H9 (cell line): ENCODE measurements at regions not wholly inside any gene's neighbourhood (a gene's known extent, or its start where the extent isn't known, plus 50 kb on each side); places are given as distances from the start of the nearest gene placed in this dataset.

Experiments used
- DNase-seq: peaks from one replicate; pipeline ENCODE4 v3.0.0-alpha.2; 2017
- H2AFZ ChIP-seq: one replicate; pipeline ENCODE4 v1.6.1; 2013; ENCODE audit warnings: mild to moderate bottlenecking, low read length, control low read depth, moderate library complexity
- H2AK5ac ChIP-seq: 2 replicates; pipeline ENCODE4 v1.6.1; 2013; ENCODE audit warnings: low read length, control low read depth, mixed read lengths; ENCODE audit not compliant: insufficient read length
- H2BK120ac ChIP-seq: one replicate; pipeline ENCODE4 v1.6.1; 2013; ENCODE audit warnings: low read depth, mild to moderate bottlenecking, low read length, control low read depth, inconsistent platforms; ENCODE audit not compliant: poor library complexity, severe bottlenecking
- H2BK12ac ChIP-seq: 2 replicates; pipeline ENCODE4 v1.6.1; 2013; ENCODE audit warnings: low read length, control low read depth, mixed read lengths, low read depth; ENCODE audit not compliant: insufficient read length
- H2BK15ac ChIP-seq: 2 replicates; pipeline ENCODE4 v1.6.1; 2013; ENCODE audit warnings: low read depth, low read length, control low read depth
- H2BK20ac ChIP-seq: one replicate; pipeline ENCODE4 v1.6.1; 2013; ENCODE audit warnings: low read depth, mild to moderate bottlenecking, low read length, control low read depth, inconsistent platforms; ENCODE audit not compliant: poor library complexity, severe bottlenecking
- H2BK5ac ChIP-seq: 2 replicates; pipeline ENCODE4 v1.6.1; 2013; ENCODE audit warnings: low read length, control low read depth, mixed read lengths; ENCODE audit not compliant: insufficient read length
- H3K14ac ChIP-seq: 2 replicates; pipeline ENCODE4 v1.6.1; 2013; ENCODE audit warnings: low read length, control low read depth; ENCODE audit not compliant: insufficient read depth
- H3K18ac ChIP-seq: 2 replicates; pipeline ENCODE4 v1.6.1; 2013; ENCODE audit warnings: low read depth, mild to moderate bottlenecking, mixed read lengths, low read length, control low read depth; ENCODE audit not compliant: insufficient read length
- H3K23ac ChIP-seq: 2 replicates; pipeline ENCODE4 v1.6.1; 2013; ENCODE audit warnings: low read length, control low read depth, mixed read lengths, low read depth; ENCODE audit not compliant: insufficient read length
- H3K23me2 ChIP-seq: 2 replicates; pipeline ENCODE4 v1.6.1; 2013; ENCODE audit warnings: low read depth, mild to moderate bottlenecking, mixed read lengths, low read length, control low read depth; ENCODE audit not compliant: insufficient read length, poor library complexity, severe bottlenecking
- H3K27ac ChIP-seq: 2 replicates; pipeline ENCODE4 v1.5.1; 2013; ENCODE audit warnings: low read length, control low read depth, mixed read lengths, low read depth; ENCODE audit not compliant: insufficient read length
- H3K27me3 ChIP-seq: 2 replicates; pipeline ENCODE4 v1.6.1; 2013; ENCODE audit warnings: low read length, control low read depth, inconsistent platforms; ENCODE audit not compliant: insufficient read depth
- H3K4ac ChIP-seq: 2 replicates; pipeline ENCODE4 v1.6.1; 2013; ENCODE audit warnings: low read depth, mild to moderate bottlenecking, control low read depth, inconsistent platforms, low read length, moderate library complexity
- H3K4me1 ChIP-seq: 2 replicates; pipeline ENCODE4 v1.6.1; 2013; ENCODE audit warnings: low read length, control low read depth, inconsistent platforms; ENCODE audit not compliant: insufficient read depth
- H3K4me2 ChIP-seq: 2 replicates; pipeline ENCODE4 v1.6.1; 2013; ENCODE audit warnings: low read length, control low read depth, mixed read lengths; ENCODE audit not compliant: insufficient read length, insufficient read depth
- H3K56ac ChIP-seq: 2 replicates; pipeline ENCODE4 v1.6.1; 2013; ENCODE audit warnings: low read depth, mild to moderate bottlenecking, mixed read lengths, low read length, control low read depth; ENCODE audit not compliant: insufficient read length
- H3K79me1 ChIP-seq: 2 replicates; pipeline ENCODE4 v1.6.1; 2013; ENCODE audit warnings: low read depth, mild to moderate bottlenecking, moderate library complexity, low read length, control low read depth, inconsistent platforms; ENCODE audit not compliant: insufficient read depth, poor library complexity, severe bottlenecking
- H3K79me2 ChIP-seq: 2 replicates; pipeline ENCODE4 v1.6.1; 2013; ENCODE audit warnings: low read length, control low read depth, inconsistent platforms; ENCODE audit not compliant: insufficient read depth
- H3K9ac ChIP-seq: 2 replicates; pipeline ENCODE4 v1.6.1; 2013; ENCODE audit warnings: low read length, control low read depth, mixed read lengths; ENCODE audit not compliant: insufficient read length; ENCODE audit errors: extremely low read depth
- H3K9me3 ChIP-seq: one replicate; pipeline ENCODE4 v1.6.1; 2013; ENCODE audit warnings: low read depth, low read length, inconsistent platforms; ENCODE audit not compliant: control insufficient read depth
- H3T11ph ChIP-seq: one replicate; pipeline ENCODE4 v1.6.1; 2013; ENCODE audit warnings: mild to moderate bottlenecking, low read length, control low read depth, inconsistent platforms
- H4K20me1 ChIP-seq: one replicate; pipeline ENCODE4 v1.6.1; 2013; ENCODE audit not compliant: control insufficient read depth, insufficient read length, insufficient read depth
- H4K5ac ChIP-seq: 2 replicates; pipeline ENCODE4 v1.6.1; 2013; ENCODE audit warnings: low read depth, mild to moderate bottlenecking, mixed read lengths, low read length, control low read depth; ENCODE audit not compliant: insufficient read length
- H4K8ac ChIP-seq: replicated peaks from 2 replicates; pipeline ENCODE4 v1.6.1; 2013; ENCODE audit warnings: low read length, control low read depth, mixed read lengths, low read depth; ENCODE audit not compliant: insufficient read length
- H4K91ac ChIP-seq: 2 replicates; pipeline ENCODE4 v1.6.1; 2013; ENCODE audit warnings: low read depth, mild to moderate bottlenecking, moderate library complexity, mixed read lengths, low read length, control low read depth; ENCODE audit not compliant: insufficient read length
- H3K27ac Mint-ChIP-seq, 3 experiments: 2 replicates in 2 of 3; 3 replicates in 1 of 3; pipeline ENCODE4 v1.8.0; 2020 to 2021; ENCODE audit warnings: mixed read lengths in 3 of 3, mild to moderate bottlenecking in 1 of 3, moderate library complexity in 1 of 3
- H3K27me3 Mint-ChIP-seq: 2 replicates; pipeline ENCODE4 v1.8.0; 2021; ENCODE audit warnings: low read depth, mild to moderate bottlenecking, moderate library complexity, mixed read lengths
- H3K36me3 Mint-ChIP-seq, 3 experiments: 2 replicates in 2 of 3; 3 replicates in 1 of 3; pipeline ENCODE4 v1.8.0; 2020 to 2021; ENCODE audit warnings: low read depth in 3 of 3, mixed read lengths in 3 of 3; ENCODE audit not compliant: insufficient read depth in 1 of 3
- H3K4me1 Mint-ChIP-seq, 2 experiments: 2 replicates each; pipeline ENCODE4 v1.8.0; 2020; ENCODE audit warnings: mixed read lengths in 2 of 2
- H3K4me3 Mint-ChIP-seq, 2 experiments: 2 replicates in 1 of 2; 3 replicates in 1 of 2; pipeline ENCODE4 v1.8.0; 2020 to 2021; ENCODE audit warnings: mild to moderate bottlenecking in 2 of 2, mixed read lengths in 2 of 2, moderate library complexity in 1 of 2
- H3K9me3 Mint-ChIP-seq, 2 experiments: 2 replicates in 1 of 2; 3 replicates in 1 of 2; pipeline ENCODE4 v1.8.0; 2020; ENCODE audit warnings: mild to moderate bottlenecking in 2 of 2, mixed read lengths in 2 of 2, moderate library complexity in 1 of 2
- TF ChIP-seq, protein P1 (sequence below): fragments of 200-600 bp; sonication (generic); conservative IDR thresholded peaks from 3 replicates; pipeline ENCODE4 v1.8.0; 2021; ENCODE audit warnings: antibody characterized with exemption, mild to moderate bottlenecking

DNA sequence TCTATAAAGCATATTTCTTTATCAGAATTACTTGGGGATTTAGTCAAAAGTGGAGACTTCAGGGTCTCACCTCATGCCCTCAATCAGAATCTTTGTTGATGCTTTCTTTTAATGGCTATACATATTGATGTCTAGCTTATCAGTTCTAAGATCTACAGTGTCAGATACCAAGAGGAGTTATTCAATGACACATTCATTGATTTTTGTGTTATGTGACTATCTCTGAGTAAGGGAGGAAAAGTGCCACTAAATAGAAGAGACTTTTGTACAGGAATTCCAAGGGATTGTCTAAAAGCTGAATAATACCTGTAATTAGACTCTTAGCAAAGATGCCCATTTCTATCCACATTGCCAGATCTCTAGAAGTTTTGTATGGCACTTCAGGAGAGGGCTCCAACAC, 87.2 kb downstream of the HLX start:
- H3K14ac ChIP-seq: no peak overlapping the region
- H2AFZ ChIP-seq: no peak overlapping the region
- Mint-ChIP-seq H3K36me3 (no peaks in the 10 kb centered on the region), H3K4me1 (peaks cover 2 to 6% of the 10 kb centered on the region in 2 experiments; a peak in 1 of 4 replicates), H3K27me3 (no peaks in the 10 kb centered on the region), H3K9me3 (peaks cover 0 to 3% of the 10 kb centered on the region in 2 experiments; a peak in 1 of 5 replicates), H3K4me3 (no peak overlapping the region), H3K27ac (no peak overlapping the region)
- H3K9ac ChIP-seq: no peak overlapping the region
- no peak overlapping the region for H2BK15ac ChIP-seq
- TF ChIP-seq, protein P1, sequence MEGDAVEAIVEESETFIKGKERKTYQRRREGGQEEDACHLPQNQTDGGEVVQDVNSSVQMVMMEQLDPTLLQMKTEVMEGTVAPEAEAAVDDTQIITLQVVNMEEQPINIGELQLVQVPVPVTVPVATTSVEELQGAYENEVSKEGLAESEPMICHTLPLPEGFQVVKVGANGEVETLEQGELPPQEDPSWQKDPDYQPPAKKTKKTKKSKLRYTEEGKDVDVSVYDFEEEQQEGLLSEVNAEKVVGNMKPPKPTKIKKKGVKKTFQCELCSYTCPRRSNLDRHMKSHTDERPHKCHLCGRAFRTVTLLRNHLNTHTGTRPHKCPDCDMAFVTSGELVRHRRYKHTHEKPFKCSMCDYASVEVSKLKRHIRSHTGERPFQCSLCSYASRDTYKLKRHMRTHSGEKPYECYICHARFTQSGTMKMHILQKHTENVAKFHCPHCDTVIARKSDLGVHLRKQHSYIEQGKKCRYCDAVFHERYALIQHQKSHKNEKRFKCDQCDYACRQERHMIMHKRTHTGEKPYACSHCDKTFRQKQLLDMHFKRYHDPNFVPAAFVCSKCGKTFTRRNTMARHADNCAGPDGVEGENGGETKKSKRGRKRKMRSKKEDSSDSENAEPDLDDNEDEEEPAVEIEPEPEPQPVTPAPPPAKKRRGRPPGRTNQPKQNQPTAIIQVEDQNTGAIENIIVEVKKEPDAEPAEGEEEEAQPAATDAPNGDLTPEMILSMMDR: no peak
- H4K20me1 ChIP-seq: no peaks in the 10 kb centered on the region
- H3K4ac ChIP-seq: no peak overlapping the region
- no peak overlapping the region for H3K4me2 ChIP-seq
- no peak overlapping the region for H3K18ac ChIP-seq
- no peak overlapping the region for H2AK5ac ChIP-seq
- H3K9me3 ChIP-seq: no peaks in the 10 kb centered on the region
- no peak overlapping the region for H3K23ac ChIP-seq
- H2BK12ac ChIP-seq: no peak overlapping the region
- no peak for DNase-seq
- no peaks in the 10 kb centered on the region for H3K23me2 ChIP-seq
- H3K27me3 ChIP-seq: no peaks in the 10 kb centered on the region
- no peak overlapping the region for H2BK5ac ChIP-seq
- H3K27ac ChIP-seq: no peak overlapping the region
- H4K5ac ChIP-seq: no peak overlapping the region
- no peaks in the 10 kb centered on the region for H3K4me1 ChIP-seq
- H3K56ac ChIP-seq: no peak overlapping the region
- H3K79me1 ChIP-seq: no peaks in the 10 kb centered on the region
- no peak overlapping the region for H2BK120ac ChIP-seq
- H3T11ph ChIP-seq: no peak overlapping the region
- H2BK20ac ChIP-seq: no peak overlapping the region
- H3K79me2 ChIP-seq: no peaks in the 10 kb centered on the region
- H4K8ac ChIP-seq: no peak overlapping the region
- no peak overlapping the region for H4K91ac ChIP-seq
